ENCODE measurements at regions not wholly inside any gene's neighbourhood (a gene's known extent, or its start where the extent isn't known, plus 50 kb on each side); places are given as distances from the start of the nearest gene placed in this dataset.

DNA sequence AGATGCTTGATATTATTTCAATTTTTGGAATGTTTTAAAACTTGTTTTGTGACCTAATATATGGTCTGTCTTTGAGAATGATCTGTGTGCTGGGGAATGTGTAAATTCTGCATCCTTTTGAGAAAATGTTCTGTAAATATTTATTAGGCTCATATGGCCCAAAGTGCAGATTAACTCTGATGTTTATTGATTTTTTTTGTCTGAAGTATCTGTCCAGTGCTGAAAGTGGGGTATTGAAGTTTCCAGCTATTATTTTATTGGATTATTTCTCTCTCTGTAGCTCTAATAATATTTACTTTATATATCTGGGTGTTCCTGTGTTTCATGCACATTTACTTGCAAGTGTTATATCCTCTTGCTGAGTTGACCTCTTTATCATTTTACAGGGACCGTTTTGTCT lies 1397.2 kb downstream of the PLA2G4A start:
- intact Hi-C loops (cut with DNase I) = no loop called here
- WGBS, 2 donors = 52 to 63% methylated on average over 1 of the region's 1 CpG
- Histone ChIP-seq H3K4me1 (no peaks in the 10 kb centered on the region), H3K36me3 (replicated peaks in 1 of 2; ENCODE audit: insufficient read depth in 1 of 2, low read depth in 2 of 2) (no peaks in the 10 kb centered on the region), H3K4me3 (no peak overlapping the region), H3K27me3 (no peaks in the 10 kb centered on the region), H3K27ac (no peak overlapping the region), H3K9me3 (no peaks in the 10 kb centered on the region)
- TF ChIP-seq, protein P1, sequence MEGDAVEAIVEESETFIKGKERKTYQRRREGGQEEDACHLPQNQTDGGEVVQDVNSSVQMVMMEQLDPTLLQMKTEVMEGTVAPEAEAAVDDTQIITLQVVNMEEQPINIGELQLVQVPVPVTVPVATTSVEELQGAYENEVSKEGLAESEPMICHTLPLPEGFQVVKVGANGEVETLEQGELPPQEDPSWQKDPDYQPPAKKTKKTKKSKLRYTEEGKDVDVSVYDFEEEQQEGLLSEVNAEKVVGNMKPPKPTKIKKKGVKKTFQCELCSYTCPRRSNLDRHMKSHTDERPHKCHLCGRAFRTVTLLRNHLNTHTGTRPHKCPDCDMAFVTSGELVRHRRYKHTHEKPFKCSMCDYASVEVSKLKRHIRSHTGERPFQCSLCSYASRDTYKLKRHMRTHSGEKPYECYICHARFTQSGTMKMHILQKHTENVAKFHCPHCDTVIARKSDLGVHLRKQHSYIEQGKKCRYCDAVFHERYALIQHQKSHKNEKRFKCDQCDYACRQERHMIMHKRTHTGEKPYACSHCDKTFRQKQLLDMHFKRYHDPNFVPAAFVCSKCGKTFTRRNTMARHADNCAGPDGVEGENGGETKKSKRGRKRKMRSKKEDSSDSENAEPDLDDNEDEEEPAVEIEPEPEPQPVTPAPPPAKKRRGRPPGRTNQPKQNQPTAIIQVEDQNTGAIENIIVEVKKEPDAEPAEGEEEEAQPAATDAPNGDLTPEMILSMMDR (IDR thresholded peaks at IDR 0.05) = no peak
- TF ChIP-seq POLR2A (IDR thresholded peaks at IDR 0.05) = no peak
- DNase-seq (no peak), ATAC-seq (no peak)

DNA sequence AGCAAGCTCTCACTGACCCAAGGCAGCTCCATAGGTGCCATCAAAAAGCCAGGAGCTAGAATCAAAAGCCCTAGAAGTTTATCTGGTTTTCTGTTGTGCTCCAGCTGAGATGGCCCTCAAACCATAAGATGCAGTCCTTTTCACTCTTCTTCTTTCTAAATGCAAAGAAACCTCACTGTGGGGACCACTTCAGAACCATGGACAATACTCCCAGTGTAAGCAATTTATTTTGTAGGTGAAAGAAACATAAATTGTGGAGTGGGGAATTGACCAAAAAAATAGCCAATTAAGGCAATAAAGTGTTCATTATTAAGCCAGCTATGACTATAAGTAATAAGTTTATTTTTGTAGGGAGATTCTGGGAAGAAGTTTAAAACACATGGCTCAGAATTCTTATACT lies 1399.9 kb downstream of the PLA2G4A start:
- intact Hi-C loops (cut with DNase I) = no loop called here
- DNase-seq = no peak
- Histone ChIP-seq H3K4me3 (no peak overlapping the region), H3K27me3 (no peaks in the 10 kb centered on the region), H3K27ac (no peak overlapping the region), H3K36me3 (replicated peaks in 1 of 2; ENCODE audit: insufficient read depth in 1 of 2, low read depth in 2 of 2) (no peaks in the 10 kb centered on the region), H3K4me1 (no peaks in the 10 kb centered on the region), H3K9me3 (no peaks in the 10 kb centered on the region)
- no peak for ATAC-seq
- TF ChIP-seq, protein P1 (IDR thresholded peaks at IDR 0.05) = no peak
- TF ChIP-seq POLR2A (IDR thresholded peaks at IDR 0.05) = no peak

DNA sequence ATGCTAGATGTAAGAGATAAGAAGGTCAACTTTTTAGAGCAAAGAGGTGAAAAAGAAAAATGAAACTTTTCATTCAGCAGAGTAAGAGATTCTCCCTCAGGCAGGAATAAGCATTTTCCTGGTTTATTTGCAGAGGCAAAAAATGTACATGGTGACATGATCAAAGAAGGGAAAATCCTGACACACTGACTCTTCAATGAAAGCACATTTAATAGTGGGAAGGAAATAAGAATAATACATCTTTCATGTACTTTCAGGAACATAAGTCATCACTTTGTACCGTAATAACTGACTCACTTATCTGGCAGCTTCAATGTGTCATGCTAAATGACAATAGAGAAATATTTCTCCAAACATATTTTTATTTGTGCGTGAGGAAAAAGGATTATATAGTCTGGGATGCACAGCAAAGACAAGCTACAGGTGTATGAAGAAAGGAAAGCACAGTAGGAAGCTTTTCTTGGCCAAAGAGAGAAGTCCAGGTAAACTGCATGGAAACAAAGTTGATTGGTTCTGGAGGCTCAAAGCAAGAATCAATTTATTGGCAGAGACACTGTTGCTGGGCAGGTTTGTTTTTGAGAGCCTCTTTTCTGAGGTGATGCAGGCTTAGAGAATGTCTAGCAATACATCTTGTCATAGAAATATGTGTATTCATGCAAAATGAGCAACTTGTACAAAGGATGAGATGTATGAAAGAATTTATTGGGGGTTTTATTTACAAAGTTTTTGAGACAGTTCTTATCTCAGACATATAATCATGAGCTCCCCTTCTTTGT lies 1409.0 kb downstream of the PLA2G4A start:
- no peaks in the 10 kb centered on the region for H3K36me3 ChIP-seq (replicated peaks in 1 of 2; ENCODE audit: insufficient read depth in 1 of 2, low read depth in 2 of 2)
- no peak overlapping the region for H3K4me3 ChIP-seq
- DNase-seq (no peak), ATAC-seq (no peak)
- H3K9me3 ChIP-seq = no peaks in the 10 kb centered on the region
- no peaks in the 10 kb centered on the region for H3K4me1 ChIP-seq
- TF ChIP-seq, protein P1 (IDR thresholded peaks at IDR 0.05) = no peak
- TF ChIP-seq POLR2A (IDR thresholded peaks at IDR 0.05) = no peak
- H3K27ac ChIP-seq = no peak overlapping the region
- no peaks in the 10 kb centered on the region for H3K27me3 ChIP-seq
- intact Hi-C loops (cut with DNase I) = no loop called here
- WGBS, 2 donors = 56 to 63% methylated on average over 2 of the region's 2 CpGs

DNA sequence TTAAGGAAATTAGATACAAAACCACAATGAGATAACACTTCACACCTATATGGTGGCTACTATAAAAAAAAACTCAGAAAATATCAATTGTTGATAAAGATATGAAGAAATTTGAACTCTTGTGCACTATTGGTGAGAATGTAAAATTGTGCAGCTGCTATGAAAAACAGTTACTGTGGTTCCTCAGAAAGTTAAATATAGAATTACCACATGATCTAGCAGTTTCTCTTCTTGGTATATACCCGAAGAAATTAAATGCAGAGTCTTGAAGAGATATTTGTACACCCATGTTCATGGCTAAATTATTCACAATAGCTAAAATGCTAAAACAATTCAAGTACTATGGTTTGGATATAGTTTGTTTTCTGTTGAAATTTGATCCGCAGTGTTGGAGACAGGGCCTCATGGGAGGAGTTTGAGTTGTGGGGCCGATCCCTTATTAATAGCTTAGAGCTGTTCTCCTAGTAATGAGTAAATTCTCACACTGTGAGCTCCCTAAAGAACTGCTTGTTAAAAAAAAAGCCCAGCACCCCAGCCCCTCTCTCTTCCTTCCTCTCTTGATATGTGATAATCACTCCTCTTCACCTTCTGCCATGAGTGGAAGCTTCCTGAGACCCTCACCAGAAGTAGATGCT lies 1412.1 kb downstream of the PLA2G4A start:
- H3K9me3 ChIP-seq = no peaks in the 10 kb centered on the region
- no peak for TF ChIP-seq POLR2A (IDR thresholded peaks at IDR 0.05)
- TF ChIP-seq, protein P1 (IDR thresholded peaks at IDR 0.05) = no peak

DNA sequence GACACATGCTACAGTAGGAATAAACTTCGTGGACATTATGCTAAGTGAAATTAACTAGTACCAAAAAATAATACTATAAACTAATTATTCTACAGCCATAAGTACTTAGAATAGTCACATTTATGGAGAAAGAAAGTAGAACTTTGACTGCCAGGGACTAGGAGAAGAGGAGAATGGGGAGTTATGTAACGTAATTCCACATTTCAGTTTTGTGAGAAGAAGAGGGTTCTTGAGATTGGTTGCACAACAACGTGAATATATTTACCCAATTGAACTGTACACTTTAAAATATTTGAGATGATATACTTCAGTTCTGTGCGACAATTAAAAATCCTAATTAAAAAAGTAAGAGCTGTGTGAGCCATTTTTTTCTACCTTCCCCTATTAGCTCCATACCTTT lies 1412.9 kb downstream of the PLA2G4A start:
- H3K27ac ChIP-seq = no peak overlapping the region
- H3K4me3 ChIP-seq = no peak overlapping the region
- ATAC-seq (no peak), DNase-seq (no peak)
- no peaks in the 10 kb centered on the region for H3K9me3 ChIP-seq
- TF ChIP-seq, protein P1 (IDR thresholded peaks at IDR 0.05) = no peak
- no peak for TF ChIP-seq POLR2A (IDR thresholded peaks at IDR 0.05)
- H3K4me1 ChIP-seq = no peaks in the 10 kb centered on the region
- H3K27me3 ChIP-seq = no peaks in the 10 kb centered on the region
- intact Hi-C loops (cut with DNase I) = no loop called here
- 57 to 63% methylated on average over 4 of the region's 4 CpGs for WGBS, 2 donors
- no peaks in the 10 kb centered on the region for H3K36me3 ChIP-seq (replicated peaks in 1 of 2; ENCODE audit: insufficient read depth in 1 of 2, low read depth in 2 of 2)

More for the DNA sequence above, 1412.1 kb downstream of the PLA2G4A start:
- H3K27ac ChIP-seq = no peak overlapping the region
- ATAC-seq = no peak
- H3K4me3 ChIP-seq = no peak overlapping the region
- no peaks in the 10 kb centered on the region for H3K36me3 ChIP-seq (replicated peaks in 1 of 2; ENCODE audit: insufficient read depth in 1 of 2, low read depth in 2 of 2)
- intact Hi-C loops (cut with DNase I) = no loop called here
- H3K27me3 ChIP-seq = no peaks in the 10 kb centered on the region
- WGBS, 2 donors = 57 to 72% methylated on average over 3 of the region's 3 CpGs
- no peaks in the 10 kb centered on the region for H3K4me1 ChIP-seq
- DNase-seq = no peak

Data from body of pancreas (tissue), 4 donors.